Inflammatory macrophage (primary cell): ENCODE measurements at regions not wholly inside any gene's neighbourhood (a gene's known extent, or its start where the extent isn't known, plus 50 kb on each side); places are given as distances from the start of the nearest gene placed in this dataset.

ENCODE experiments used
- DNase-seq, 2 donors: peaks; one replicate each; pipeline ENCODE4 v3.0.0-alpha.2; 2020 to 2022

GRCh38 chr10:130403153-130404075, 267.2 kb downstream of the GLRX3 start:
- DNase-seq, result no peak

- DNase-seq, result no peak
These were observed 268.4 kb downstream of the GLRX3 start for GRCh38 chr10:130404476-130405055.

- no peak for DNase-seq
These were observed 270.9 kb downstream of the GLRX3 start for GRCh38 chr10:130407052-130407451.

- DNase-seq, result no peak
These were observed 273.1 kb downstream of the GLRX3 start for GRCh38 chr10:130409331-130409730.

- DNase-seq, result no peak
These were observed 273.7 kb downstream of the GLRX3 start for GRCh38 chr10:130409931-130410330.

- DNase-seq, result no peak
These were observed 275.4 kb downstream of the GLRX3 start for GRCh38 chr10:130411496-130412085.

GRCh38 chr10:130412317-130412716, 276.1 kb downstream of the GLRX3 start:
- no peak for DNase-seq

- no peak for DNase-seq
These were observed 280.4 kb downstream of the GLRX3 start for GRCh38 chr10:130416334-130417150.

GRCh38 chr10:130418731-130419130, 282.5 kb downstream of the GLRX3 start:
- DNase-seq, result no peak

- DNase-seq, result no peak
These were observed 285.7 kb downstream of the GLRX3 start for GRCh38 chr10:130421909-130422308.

- DNase-seq, result no peak
These were observed 286.5 kb downstream of the GLRX3 start for GRCh38 chr10:130422366-130423324.

GRCh38 chr10:130423455-130424305, 287.5 kb downstream of the GLRX3 start:
- no peak for DNase-seq

GRCh38 chr10:130424418-130424817, 288.2 kb downstream of the GLRX3 start:
- DNase-seq, result no peak

- DNase-seq, result no peak
These were observed 289.0 kb downstream of the GLRX3 start for GRCh38 chr10:130425169-130425568.

GRCh38 chr10:130425881-130426435, 289.8 kb downstream of the GLRX3 start:
- DNase-seq, result no peak

GRCh38 chr10:130427216-130427722, 291.1 kb downstream of the GLRX3 start:
- no peak for DNase-seq

GRCh38 chr10:130428936-130429335, 292.7 kb downstream of the GLRX3 start:
- no peak for DNase-seq

- DNase-seq, result no peak
These were observed 293.6 kb downstream of the GLRX3 start for GRCh38 chr10:130429809-130430208.

GRCh38 chr10:130430291-130430690, 294.1 kb downstream of the GLRX3 start:
- no peak for DNase-seq
